ENCODE measurements at regions not wholly inside any gene's neighbourhood (a gene's known extent, or its start where the extent isn't known, plus 50 kb on each side); places are given as distances from the start of the nearest gene placed in this dataset.

DNA sequence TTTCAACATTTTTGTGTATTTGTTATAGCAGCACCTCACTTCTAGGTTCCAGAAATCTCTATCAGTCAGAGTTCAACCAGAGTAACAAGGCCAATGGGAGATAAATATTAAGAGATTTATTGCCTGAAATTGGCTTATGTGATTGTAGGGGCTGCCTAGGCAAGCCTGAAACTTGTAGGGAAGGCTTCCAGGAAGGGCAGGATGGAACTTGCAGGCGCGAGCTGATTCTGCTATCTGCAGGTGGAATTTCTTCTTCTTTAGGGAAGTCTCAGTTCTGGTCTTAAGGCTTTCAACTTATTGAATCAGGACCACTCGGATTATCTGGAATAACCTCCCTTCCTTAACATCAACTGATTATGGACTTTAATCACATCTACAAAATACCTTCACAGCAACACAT, 199.5 kb upstream of the NLRP1 start:
- H3K36me3 ChIP-seq = no peaks in the 10 kb centered on the region
- H3K27me3 ChIP-seq = no peaks in the 10 kb centered on the region
- peaks cover 5 to 15% of the 10 kb centered on the region in 2 donors for H3K9me3 ChIP-seq
- no peak overlapping the region for H3K27ac ChIP-seq
- TF ChIP-seq, protein P1, sequence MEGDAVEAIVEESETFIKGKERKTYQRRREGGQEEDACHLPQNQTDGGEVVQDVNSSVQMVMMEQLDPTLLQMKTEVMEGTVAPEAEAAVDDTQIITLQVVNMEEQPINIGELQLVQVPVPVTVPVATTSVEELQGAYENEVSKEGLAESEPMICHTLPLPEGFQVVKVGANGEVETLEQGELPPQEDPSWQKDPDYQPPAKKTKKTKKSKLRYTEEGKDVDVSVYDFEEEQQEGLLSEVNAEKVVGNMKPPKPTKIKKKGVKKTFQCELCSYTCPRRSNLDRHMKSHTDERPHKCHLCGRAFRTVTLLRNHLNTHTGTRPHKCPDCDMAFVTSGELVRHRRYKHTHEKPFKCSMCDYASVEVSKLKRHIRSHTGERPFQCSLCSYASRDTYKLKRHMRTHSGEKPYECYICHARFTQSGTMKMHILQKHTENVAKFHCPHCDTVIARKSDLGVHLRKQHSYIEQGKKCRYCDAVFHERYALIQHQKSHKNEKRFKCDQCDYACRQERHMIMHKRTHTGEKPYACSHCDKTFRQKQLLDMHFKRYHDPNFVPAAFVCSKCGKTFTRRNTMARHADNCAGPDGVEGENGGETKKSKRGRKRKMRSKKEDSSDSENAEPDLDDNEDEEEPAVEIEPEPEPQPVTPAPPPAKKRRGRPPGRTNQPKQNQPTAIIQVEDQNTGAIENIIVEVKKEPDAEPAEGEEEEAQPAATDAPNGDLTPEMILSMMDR (IDR thresholded peaks at IDR 0.05) = no peak
- H3K4me1 ChIP-seq = no peaks in the 10 kb centered on the region
- DNase-seq (ENCODE audit: low spot score) = no peak
- no peak overlapping the region for H3K4me3 ChIP-seq

DNA sequence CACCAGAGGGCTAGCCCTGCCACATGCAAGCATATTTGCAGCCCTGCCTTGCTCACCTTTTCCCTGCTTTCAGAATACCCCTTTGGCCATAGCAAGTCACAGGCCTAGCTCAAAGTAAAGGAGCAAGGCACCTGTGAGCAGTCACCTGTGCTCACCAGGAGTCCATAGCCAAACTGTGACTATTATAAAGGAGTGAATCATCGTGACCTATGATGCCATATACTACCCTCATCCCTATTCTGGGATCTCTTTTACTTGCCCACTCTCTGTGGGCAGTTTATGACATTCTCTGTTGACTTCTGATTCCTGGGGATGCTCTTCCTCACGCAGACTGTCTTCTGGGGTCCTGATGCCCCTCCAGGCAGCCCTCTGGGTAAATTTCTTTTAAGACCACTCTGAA, 200.5 kb upstream of the NLRP1 start:
- no peak overlapping the region for H3K27ac ChIP-seq
- H3K4me3 ChIP-seq = no peak overlapping the region
- H3K27me3 ChIP-seq = no peaks in the 10 kb centered on the region
- DNase-seq (ENCODE audit: low spot score) = no peak
- no peaks in the 10 kb centered on the region for H3K36me3 ChIP-seq
- peaks cover 5 to 15% of the 10 kb centered on the region in 2 donors for H3K9me3 ChIP-seq
- TF ChIP-seq, protein P1 (IDR thresholded peaks at IDR 0.05) = no peak
- H3K4me1 ChIP-seq = no peaks in the 10 kb centered on the region

DNA sequence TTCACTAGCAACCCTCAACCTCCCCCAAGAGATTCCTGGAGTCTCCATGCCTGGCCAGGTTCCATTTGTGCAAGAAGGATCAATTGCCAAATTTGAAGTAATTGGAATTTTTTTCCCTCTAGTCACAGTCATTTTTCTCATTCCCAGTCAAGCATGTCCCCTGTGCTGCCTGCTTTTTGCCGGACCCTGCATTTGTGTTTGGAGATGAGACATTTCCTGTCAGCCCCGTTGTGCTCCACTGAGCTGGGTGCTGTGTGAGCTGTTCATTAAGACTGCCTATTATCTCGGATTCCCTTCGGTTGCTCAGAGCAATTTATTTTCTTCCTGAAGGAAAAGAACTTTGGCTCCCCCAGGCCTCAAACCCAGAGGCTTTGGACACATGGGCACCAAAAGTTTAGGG, 201.0 kb upstream of the NLRP1 start:
- no peak for DNase-seq (ENCODE audit: low spot score)
- no peaks in the 10 kb centered on the region for H3K27me3 ChIP-seq

DNA sequence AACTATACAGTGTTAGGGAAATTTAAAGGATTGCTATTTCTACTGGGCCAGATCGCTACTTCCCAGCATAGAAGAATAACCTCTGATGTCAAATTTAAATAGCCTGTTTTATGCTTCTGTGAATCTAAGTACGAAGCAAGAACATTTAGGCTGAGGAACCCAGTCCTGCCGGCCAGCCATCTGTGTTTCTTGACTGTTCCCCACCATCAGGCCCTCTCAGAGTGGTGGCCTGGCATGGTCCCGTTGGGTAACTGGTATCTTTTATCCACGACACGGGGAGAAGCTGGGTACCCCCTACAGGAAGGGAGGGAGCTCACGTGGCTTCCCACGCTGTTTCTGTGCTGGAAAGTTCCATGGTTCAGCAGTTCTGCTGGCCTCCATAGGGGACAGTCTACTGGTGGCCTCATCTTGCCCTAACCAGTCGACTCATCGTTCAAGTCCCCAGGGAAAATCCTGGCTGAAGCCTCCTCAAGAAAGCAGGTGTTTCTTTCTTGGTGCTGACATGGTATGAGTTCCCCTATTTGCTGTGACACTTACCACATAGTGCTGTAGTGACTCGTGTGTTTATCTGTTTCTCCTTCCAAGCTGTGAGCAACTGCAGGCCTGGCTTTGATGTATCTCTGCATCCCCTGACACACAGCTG, 201.7 kb upstream of the NLRP1 start:
- Histone ChIP-seq H3K9me3 (peaks cover 5 to 15% of the 10 kb centered on the region in 2 donors), H3K27ac (no peak overlapping the region), H3K4me1 (no peaks in the 10 kb centered on the region), H3K4me3 (no peak overlapping the region), H3K36me3 (no peaks in the 10 kb centered on the region), H3K27me3 (no peaks in the 10 kb centered on the region)
- TF ChIP-seq, protein P1 (IDR thresholded peaks at IDR 0.05) = no peak
- no peak for DNase-seq (ENCODE audit: low spot score)

More for the DNA sequence above, 201.0 kb upstream of the NLRP1 start:
- peaks cover 5 to 15% of the 10 kb centered on the region in 2 donors for H3K9me3 ChIP-seq
- no peaks in the 10 kb centered on the region for H3K36me3 ChIP-seq
- no peak overlapping the region for H3K27ac ChIP-seq
- TF ChIP-seq, protein P1 (IDR thresholded peaks at IDR 0.05) = no peak
- no peak overlapping the region for H3K4me3 ChIP-seq
- H3K4me1 ChIP-seq = no peaks in the 10 kb centered on the region

DNA sequence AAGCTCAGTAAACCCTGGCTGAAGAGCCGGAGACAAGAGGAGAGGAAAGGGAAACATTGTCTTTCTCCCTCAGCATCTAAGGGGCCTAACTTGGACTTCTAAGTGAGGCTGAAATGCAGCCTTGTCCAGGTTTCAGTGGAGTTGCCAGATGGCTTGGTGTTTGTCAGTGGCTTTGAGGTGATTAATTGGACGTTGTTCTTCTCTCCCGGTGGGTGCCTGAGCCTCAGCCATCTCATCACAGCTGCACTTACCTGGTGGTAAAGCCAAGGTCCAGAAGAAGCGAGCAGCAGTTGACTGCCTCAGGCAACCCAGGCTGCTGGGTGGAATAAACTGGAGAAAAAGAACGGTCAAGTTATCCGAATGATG, 202.2 kb upstream of the NLRP1 start:
- no peaks in the 10 kb centered on the region for H3K36me3 ChIP-seq
- H3K27me3 ChIP-seq = no peaks in the 10 kb centered on the region
- no peak overlapping the region for H3K4me3 ChIP-seq
- peaks cover 5 to 15% of the 10 kb centered on the region in 2 donors for H3K9me3 ChIP-seq
- no peak overlapping the region for H3K27ac ChIP-seq
- DNase-seq (ENCODE audit: low spot score) = no peak
- TF ChIP-seq, protein P1 (IDR thresholded peaks at IDR 0.05) = no peak
- H3K4me1 ChIP-seq = no peaks in the 10 kb centered on the region

All from right atrium auricular region (tissue), 2 donors.